SK-N-DZ (cell line): ENCODE measurements at regions not wholly inside any gene's neighbourhood (a gene's known extent, or its start where the extent isn't known, plus 50 kb on each side); places are given as distances from the start of the nearest gene placed in this dataset.

Experiments
- DNase-seq: peaks from one replicate; pipeline ENCODE4 v3.0.0-alpha.2; 2015; ENCODE audit warnings: low spot score

DNA sequence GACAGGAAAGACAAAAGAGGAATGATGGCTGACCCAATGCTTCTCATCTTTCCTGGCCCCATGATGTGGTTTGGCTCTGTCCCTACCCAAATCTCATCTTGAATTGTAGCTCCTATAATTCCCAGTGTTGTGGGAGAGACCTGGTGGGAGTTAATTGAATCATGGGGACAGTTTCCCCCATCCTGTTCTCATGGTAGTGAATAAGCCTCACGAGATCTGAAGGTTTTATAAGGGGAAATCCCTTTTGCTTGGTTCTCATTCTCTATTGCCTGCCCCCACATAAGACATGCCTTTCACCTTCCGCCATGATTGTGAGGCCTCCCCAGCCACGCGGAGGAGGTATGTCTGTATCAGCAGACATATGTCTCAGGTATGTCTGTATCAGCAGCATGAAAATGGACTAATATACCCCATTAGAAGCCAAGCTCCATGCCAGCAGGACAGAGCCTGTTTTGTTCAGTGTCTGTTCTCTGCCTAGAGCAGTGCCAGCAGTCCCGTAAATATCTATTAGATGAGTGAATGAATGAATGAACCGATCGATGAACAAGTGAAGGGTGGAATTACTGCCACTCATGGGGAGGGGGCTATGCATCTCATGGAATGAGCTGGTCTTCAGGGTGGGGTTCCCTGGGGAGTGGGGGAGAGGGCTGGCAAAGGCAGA lies 304.4 kb downstream of the SOX9 start:
- DNase-seq, result no peak

DNA sequence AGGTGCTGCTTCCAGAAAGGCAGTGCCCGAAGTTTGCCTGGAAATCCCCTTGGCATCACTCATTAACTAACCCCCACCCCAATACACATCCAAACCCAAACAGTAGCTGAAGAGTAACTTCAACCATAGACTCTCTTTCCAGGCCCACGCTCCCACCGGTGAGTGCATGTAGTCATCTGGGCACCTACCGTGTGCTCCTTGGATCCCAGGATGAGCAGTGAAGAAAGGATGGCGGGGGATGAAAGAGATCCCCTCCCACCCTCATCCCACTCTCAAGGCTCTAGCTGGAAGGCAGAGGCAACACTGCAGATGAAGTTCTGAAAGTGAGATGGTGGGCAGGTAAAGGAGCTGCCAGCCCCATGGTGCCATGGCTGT lies 305.0 kb downstream of the SOX9 start:
- no peak for DNase-seq

DNA sequence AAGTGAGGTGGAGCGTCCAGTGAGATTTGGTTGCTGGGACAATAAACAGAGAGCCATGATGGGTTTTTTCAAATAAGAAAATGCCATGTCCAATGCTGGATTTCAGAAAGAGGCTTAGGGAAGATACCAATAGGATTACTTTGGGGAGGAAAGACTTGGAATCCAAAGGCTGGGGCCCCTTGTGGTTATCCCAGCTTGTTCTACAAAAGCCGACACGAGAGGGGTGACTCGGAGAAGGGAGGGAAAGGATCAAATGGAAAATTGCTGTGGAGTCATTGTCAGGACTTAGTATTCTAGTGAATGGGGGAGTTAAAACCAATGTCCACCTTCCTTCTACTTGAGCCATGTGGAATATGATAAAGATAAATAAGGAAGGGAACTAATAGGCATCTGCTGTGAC lies 305.5 kb downstream of the SOX9 start:
- DNase-seq, result no peak

DNA sequence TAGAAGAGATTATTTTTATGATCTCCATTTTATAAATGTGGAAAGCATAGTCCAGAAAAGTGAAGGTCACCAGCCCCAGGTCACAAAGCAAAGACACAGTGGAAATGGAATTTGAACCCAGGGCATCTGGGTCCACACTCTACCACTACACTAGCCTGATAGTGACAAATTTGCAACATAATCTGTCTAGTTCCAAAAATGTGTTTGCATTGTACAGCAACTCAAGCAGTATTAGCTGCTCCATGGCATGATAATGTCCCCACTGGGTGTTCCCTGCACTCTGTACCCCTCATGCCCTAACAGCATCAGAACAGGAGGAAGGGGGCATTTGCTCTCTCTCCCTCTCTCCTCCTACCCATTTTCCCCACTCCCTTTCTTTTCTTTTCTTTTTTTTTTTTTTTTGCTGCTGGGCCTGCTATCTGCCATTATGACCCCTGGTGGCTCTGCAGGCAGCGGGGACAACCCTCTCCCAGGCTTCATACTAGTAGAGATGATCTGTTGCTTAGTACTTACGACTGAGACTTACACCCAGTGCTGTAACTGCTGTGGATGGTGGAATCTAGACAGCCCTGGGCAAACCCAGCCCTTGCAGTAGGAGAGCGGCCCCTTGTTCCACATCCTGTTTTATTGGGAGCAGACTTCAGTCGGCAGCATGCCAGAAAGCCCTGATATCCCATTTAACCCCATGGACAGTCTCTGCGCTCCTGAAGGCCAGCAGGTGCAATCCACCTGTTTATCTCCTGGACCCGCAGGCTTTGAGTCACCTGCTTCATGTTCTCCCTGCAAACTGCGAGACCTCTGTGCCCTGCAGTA lies 306.3 kb downstream of the SOX9 start:
- DNase-seq, result no peak

DNA sequence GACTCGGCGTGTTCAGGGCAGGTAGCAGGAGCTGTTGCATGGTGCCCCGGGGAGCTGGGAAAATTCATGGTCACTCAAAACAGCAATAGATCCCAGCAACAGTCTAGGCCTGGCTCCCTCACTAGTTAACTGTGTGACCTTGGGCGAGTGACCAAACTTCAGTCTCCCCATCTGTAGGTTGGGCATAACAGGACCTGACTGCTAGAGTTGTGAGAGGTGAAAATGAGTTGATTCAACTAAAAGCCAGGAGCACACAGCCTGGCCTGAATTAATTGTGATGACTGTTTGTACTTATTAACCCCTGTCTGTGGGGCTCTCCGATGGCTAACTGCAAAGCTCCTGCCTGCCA lies 306.9 kb downstream of the SOX9 start:
- DNase-seq, result no peak

DNA sequence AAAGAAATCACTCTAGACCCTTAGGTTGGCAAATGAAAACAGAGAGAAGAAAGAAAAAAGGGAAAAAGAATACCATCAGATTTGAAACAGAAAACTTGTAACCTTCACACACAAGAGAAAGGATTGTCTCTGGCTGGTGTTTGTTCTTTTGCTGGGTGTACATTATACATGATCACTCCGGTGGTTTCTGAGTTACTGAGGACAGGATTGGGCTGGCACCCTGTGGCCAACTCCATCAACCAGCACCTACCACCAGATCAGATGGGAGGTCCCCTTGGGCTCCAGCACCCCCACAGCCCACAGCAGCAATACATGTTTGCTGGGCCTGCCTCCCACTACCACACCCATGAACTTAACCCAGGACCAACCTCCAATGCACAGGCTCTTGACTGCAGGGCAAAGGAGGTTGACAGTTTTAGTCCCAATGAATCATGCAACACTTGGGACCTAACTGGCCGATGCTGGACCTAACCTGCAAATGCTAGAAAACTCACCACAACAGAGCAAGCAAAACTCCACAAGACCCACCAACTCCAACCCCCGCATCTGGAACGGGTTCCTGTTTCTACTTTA lies 308.3 kb downstream of the SOX9 start:
- no peak for DNase-seq

DNA sequence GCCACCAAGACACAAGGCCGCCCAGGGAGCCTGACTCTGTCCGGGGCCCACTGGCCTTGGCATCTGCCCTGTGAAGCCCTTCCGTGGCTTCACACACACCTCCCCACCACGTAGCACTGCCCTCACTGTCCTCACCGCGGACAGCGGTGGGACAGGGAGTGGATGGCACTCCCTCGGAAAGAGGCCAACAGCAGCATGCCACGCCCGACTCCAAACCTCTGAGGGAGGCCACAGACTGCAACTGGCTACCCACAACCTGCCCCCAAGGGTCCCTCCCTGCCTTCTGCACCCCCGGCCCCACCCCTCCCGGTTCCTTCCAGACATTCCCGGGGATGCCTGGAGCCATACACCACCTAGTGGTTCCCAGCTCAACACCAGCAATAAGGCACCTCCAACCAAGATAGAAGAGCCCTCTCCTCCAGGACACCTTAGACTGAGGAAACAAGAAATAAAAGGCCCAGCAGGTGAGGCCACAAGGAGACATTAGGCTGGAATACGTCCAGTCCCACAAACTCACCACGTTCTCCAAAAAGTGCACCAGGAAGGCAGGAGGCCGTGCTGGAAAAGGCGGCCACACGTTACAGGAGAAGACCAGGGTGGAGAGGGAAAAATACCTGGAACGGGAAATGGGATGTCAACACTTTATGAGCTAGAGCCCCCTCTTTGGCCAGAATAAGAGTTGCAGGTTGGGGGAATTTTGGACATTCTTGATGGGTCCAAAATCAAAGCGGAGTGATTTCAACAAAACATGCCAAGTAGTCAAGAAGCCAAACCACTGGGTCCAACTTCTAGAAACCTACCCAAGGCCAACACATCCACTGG lies 310.0 kb downstream of the SOX9 start:
- no peak for DNase-seq

DNA sequence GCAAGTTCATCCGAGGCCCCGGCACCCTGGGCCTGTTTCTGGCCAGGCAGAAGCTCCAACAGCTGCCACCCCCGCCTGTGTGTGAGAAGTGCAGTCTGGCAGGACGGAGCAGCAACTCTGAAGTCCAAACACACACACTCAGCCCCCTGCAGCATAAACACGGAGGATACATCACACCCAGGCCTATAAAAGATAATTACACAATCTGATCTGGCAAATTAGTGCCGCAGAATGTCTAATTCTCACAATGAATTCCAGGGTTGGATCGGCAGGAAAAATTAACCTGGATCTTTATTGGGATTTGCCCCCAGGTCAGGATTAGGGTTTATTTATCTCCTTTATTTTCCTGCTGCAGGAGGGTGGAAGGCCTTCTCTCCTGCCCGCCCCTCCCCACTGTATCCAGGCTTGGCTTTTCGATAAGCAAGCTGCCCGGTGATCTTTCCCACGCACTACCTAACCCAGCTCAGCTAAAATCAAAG lies 311.4 kb downstream of the SOX9 start:
- peak; percentile 57 for DNase-seq

DNA sequence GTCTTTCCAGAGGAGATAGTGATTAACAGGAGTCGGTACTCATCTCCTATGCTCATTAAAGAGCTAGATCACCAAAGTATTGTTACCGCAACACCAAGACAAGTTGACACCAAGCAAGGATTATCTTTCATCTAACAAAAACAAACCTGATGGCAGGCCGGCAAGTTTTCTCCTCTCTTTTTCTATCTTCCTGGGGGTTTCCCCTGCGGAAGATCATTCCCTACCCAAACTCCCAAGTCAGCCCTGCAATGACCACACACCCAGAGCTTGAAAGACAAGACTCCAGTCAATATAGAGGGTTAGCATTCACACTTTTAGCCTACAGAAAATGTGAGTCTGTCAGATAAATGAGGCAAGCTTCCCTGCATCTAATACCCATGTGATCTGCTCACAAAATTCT lies 312.1 kb downstream of the SOX9 start:
- no peak for DNase-seq

DNA sequence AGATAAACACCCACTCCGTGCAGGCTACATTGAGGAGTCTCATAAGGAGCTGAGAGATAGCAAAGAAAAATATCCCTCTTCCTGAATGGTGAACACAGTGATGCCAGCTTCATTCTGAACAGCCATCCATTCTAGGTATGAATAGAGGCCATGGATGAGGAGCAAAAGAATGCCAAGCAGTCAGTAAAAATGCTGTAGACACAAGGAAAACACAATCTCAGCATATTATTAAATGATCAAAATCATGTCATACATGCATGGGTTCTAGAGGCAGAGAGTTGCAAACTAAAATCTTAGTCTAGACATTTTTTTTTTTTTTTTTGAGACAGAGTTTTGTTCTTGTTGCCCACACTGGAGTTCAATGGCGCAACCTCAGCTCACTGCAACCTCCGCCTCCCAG lies 313.0 kb downstream of the SOX9 start:
- no peak for DNase-seq

DNA sequence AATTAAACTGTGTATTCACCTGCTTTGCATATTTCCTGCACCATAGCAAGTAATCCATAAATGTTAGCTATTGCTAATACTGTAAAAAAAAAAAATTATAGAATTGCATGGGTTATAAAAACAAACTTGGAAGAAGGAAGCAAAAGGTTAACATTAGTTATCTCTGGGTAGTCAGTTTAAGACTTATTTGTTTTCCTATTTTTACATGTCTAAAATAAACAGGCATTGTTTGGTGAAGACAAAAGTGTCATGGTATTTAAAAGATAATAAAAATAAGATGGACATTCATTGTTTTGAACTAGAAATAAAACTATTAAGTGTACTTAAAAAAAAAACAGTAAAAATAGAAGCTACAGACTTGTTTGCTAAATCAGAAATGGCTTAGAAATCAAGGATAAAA lies 313.8 kb downstream of the SOX9 start:
- no peak for DNase-seq

DNA sequence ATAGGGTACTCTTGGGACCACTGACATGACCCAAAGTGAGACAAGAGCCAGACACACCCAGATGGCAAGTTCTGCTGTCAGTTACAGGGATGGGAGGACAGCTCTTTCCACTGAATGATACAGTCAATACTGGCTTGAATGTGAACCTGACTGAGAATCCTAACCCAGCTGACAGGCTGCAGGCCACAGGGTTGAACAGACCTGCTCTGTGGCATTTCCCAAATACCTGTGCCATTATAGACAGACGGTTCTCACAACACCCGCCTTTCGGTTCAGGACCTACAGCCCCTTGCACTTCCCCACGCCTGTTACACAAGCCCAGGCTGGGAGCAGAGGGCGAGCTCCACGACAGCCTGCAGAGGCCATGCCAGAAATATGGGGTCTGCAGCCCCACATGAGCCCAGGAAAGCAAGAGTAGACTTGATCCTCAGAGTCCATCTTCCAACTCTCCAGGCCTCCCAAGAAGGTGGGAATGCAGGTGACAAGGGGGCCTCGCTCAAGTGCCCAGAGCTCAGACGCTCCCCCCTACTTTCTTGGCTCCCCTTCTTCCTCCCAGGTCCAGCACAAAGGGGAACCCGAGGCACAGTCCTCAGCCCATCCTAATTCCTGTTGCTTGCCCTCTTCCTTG lies 314.3 kb downstream of the SOX9 start:
- no peak for DNase-seq

DNA sequence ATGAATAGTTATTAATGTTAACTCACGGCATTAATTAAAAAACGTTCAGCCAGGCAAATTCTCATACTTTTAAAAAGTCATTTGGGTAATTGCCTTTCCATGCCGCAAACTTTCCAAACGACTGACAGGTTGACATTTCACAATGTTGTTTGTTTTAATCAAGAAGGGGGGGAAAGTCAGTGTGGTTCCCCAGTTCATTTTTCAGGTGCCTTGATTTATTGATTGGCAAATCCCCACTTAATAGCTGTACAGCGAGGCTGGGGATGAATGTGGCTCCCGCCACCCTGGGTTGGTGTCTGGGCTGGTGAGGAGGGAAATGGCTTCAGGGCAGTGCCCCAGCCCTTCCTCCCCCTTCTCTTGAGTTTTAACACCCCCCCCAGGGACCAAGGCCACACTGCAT lies 318.0 kb downstream of the SOX9 start:
- no peak for DNase-seq

DNA sequence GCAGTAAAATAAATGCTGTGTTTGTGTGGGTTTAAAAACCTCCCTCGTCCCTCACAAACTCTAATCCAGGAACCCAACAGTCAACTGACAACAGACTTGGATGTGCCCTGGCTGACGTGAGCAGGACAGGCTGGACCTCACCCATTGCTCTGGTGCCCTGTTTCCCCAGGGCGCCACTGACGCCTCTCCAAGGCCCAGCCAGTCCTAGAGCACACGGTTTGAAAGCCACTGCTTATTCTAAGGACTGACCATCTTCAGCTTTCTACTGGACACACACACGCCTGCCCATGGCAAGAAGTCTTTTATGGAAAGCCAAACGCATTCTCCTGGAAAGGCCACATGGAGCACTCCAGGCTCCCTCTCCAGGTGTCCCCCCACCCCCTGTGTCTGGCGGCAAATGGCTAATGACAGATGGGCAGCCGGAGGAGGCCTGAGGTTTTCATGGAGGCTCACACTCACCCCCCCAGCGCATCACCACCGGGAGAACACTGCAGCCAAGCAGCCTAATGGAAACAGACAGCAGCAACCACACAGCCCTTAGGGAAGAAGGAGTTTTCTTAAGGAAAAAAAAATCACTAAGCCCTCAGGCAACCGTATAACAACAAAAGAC lies 319.2 kb downstream of the SOX9 start:
- DNase-seq, result peak; percentile 45

DNA sequence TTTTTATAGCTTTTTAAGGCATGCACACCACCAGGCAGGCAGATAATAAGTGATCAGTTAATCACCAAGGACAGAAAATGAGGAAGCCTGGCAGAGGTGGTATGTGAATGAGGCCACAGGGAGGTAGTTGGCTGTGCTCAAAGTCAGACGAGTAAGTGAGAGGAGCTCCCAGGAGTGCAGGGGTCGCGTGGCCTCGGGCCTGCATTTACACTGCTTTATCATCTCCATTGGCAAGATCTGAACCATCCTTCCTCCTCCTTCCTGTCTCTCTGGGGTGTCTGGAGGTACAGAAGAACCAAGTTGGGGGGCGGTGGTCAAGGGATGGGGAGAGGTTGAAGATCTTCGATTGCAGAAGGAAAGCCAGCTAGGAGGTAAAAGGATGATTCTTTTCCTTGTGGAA lies 320.1 kb downstream of the SOX9 start:
- DNase-seq, result no peak

DNA sequence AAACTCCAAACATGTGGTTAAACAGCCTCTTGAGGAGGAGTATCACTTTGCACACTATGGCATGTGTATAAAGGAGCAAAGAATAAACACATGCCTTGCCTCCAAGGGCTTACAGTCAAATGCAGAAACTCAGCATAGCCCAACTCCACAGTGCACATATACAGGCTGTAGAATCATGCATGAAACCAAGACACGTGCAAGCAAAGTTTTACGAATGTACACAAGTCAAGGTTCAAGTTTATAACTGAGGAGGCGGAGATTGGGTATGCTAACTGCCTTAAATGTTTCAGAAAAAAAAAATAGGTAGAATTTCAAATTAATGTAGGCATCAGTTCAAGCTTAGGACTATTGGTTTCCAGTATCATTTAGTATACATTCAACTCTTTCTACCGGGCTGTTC lies 321.1 kb downstream of the SOX9 start:
- no peak for DNase-seq

DNA sequence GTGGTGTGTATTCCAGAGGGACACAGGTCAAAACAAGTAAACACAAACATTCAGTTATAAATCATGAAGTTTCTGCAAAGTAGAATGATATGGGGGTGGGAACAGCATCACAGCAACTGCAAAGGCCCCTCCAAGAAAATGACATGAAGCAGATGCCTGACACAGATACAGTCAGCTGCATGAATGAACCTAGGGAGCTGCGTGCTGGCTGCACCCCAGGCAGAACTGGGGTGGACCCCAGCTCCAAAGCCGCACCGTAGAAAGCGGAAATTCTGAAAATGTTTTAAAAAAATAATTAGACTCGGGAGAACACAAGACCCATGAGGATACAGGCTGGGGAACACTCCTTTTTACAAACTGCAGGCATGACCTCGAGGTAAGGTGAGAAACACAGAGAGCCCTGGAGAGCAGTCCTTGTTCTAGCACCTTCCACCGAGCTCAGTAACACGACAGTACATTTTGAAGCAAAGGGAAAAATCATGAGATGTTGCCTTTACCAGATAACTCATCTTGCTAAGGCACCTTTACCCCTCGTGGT lies 323.8 kb downstream of the SOX9 start:
- no peak for DNase-seq

DNA sequence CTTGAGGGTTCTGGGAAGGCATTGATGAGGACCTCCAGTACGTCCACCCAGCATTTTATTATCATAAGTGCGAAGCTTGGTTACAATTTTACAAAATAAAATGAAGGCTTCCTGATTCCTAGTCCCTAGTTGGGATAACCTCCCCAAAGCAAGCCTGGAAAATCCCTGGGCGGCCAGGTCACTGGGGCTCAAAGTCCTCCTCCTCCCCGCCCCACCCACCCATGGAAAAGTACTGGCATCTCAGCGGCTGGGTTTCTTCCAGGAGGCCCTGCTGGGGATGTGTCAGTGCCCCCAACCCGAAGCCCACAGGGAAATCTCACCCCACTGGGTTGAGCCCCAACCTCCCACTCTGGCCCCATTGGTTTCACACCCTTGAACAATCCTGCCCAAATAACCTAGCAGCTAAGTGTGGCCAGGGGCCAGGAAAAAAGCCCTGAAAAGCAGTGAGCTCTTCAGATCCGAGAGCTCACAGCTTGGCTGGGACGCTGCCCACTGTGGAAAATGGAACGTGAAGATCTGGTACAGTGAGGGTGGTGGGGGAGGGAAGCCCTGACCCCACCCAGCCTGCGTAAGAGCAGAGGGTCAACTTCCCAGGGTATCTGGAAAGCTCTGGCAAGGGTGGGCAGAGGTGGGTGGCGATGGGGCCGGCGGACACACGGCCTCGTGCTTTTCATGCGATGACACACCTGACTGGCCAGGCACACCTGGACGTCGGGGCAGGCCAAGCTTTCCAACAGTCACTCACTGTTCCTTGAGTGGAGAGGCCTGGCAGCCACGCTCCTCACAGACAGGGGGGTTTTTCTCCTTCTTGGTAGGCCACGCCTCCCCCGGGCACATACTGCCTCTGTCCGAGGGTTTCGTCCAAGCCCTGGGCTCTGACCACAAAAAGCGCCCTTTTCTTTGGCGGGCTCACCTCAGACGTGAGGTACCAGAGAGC lies 324.5 kb downstream of the SOX9 start:
- DNase-seq, result no peak

DNA sequence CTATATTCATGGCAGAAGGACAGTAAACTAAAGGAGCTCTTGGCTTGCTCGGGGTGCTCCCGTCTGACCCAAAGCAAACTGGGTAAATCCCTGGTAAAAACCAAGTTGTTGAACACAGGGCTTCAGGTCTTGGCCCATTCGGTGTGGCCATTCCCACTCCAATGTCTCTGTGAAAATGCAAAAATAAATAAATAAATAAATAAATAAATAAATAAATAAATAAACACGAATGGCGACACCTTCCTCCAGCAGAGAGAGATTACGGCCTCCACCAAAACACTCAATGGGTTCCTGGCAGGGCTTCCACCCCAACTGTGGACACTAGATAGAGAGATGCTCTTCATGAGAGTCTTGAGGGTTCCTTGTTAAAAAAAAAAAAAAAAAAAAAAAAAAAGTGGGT lies 325.3 kb downstream of the SOX9 start:
- DNase-seq, result no peak
